ENCODE measurements at regions not wholly inside any gene's neighbourhood (a gene's known extent, or its start where the extent isn't known, plus 50 kb on each side); places are given as distances from the start of the nearest gene placed in this dataset.

DNA sequence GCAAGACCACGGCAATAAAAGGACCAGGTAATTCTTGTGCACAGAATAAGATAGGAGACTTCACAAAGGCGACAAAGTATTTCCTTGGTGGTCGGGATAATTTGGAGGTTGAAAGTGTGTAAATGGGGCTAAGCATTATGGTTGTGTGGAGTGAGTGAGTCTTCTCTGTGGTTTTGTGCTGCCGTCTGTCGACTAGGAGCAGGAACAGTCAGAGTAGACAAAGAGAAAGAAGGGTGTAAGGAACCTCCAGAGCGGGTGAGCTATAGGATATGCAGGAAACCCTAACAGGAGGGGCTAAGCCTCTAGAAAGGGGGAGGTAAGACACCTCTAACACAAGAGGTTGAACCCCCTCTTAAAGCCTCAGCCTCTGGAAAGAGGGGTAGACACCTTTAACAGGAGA, 201.6 kb downstream of the SH2D4B start (continued):
- TF ChIP-seq CHD2 (IDR thresholded peaks at IDR 0.05; ENCODE audit: low read length, partially characterized antibody) (no peak), EZH2phosphoT487 (IDR thresholded peaks at IDR 0.05; ENCODE audit: borderline replicate concordance, low read depth) (no peak), EP300 (IDR thresholded peaks at IDR 0.05; ENCODE audit: borderline replicate concordance in 1 of 2, low read depth in 1 of 2, low read length in 1 of 2) (no peak), TEAD4 (IDR thresholded peaks at IDR 0.05; ENCODE audit: borderline replicate concordance, insufficient read depth) (no peak), RFX5 (IDR thresholded peaks at IDR 0.05; ENCODE audit: low read length) (no peak), NFIC (IDR thresholded peaks at IDR 0.05; ENCODE audit: borderline replicate concordance) (no peak), SMC3 (IDR thresholded peaks at IDR 0.05; ENCODE audit: low read depth, low read length) (no peak), TCF12 (IDR thresholded peaks at IDR 0.05) (no peak), RCOR1 (IDR thresholded peaks at IDR 0.05; ENCODE audit: low read length) (no peak)
- TF ChIP-seq, protein P1, sequence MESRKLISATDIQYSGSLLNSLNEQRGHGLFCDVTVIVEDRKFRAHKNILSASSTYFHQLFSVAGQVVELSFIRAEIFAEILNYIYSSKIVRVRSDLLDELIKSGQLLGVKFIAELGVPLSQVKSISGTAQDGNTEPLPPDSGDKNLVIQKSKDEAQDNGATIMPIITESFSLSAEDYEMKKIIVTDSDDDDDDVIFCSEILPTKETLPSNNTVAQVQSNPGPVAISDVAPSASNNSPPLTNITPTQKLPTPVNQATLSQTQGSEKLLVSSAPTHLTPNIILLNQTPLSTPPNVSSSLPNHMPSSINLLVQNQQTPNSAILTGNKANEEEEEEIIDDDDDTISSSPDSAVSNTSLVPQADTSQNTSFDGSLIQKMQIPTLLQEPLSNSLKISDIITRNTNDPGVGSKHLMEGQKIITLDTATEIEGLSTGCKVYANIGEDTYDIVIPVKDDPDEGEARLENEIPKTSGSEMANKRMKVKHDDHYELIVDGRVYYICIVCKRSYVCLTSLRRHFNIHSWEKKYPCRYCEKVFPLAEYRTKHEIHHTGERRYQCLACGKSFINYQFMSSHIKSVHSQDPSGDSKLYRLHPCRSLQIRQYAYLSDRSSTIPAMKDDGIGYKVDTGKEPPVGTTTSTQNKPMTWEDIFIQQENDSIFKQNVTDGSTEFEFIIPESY (IDR thresholded peaks at IDR 0.05; ENCODE audit: borderline replicate concordance, low read depth) = no peak
- TF ChIP-seq, protein P2, sequence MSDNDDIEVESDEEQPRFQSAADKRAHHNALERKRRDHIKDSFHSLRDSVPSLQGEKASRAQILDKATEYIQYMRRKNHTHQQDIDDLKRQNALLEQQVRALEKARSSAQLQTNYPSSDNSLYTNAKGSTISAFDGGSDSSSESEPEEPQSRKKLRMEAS (IDR thresholded peaks at IDR 0.05; ENCODE audit: low read depth) = no peak

DNA sequence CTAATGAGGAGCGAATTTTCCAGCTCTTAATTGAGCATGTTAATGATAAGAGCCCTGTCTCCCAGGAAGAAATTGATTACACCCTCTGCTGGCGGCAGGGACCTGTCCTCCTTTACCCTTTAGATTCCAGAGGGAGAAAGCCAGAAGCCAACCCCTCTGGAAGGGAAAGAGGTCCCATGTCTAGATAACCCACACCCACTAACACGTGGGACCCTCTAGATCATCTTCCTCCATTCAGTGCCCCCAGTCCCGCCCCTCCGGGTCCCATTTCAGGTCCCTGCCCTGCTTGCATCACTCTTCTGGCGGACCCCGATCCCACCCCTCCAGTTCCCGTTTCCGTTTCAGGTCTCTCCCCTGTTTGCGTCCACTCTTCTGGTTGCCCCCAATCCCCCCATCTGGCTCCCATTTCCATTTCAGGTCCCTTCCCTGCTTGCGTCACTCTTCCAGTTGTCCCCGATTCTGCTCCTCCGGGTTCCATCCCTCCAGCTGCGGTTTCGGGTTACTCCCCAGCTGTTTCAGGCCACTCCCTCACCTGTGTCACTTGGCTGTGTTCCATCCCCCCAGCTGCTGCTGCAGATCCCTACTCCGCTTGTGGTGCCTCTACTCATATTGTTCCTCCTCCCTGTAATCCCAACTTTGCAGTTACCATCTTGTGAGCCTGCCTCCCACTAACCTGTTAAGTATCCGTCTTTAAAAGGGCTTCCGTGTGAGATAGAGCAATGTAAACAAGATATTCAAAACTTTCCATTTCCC, 202.4 kb downstream of the SH2D4B start:
- no peak for TF ChIP-seq EZH2phosphoT487 (IDR thresholded peaks at IDR 0.05; ENCODE audit: borderline replicate concordance, low read depth)
- no peak for TF ChIP-seq ELF1 (IDR thresholded peaks at IDR 0.05)
- TF ChIP-seq JUND (IDR thresholded peaks at IDR 0.05) = no peak
- no peak for TF ChIP-seq TEAD4 (IDR thresholded peaks at IDR 0.05; ENCODE audit: borderline replicate concordance, insufficient read depth)
- no peak for TF ChIP-seq NFIC (IDR thresholded peaks at IDR 0.05; ENCODE audit: borderline replicate concordance)
- no peak for TF ChIP-seq RAD21 (IDR thresholded peaks at IDR 0.05; ENCODE audit: low read length)
- TF ChIP-seq YY1 (IDR thresholded peaks at IDR 0.05; ENCODE audit: low read depth) = no peak
- no peak for TF ChIP-seq SIN3A (IDR thresholded peaks at IDR 0.05; ENCODE audit: borderline replicate concordance, low read depth, low read length)
- no peak for TF ChIP-seq EP300 (IDR thresholded peaks at IDR 0.05; ENCODE audit: borderline replicate concordance in 1 of 2, low read depth in 1 of 2, low read length in 1 of 2)
- TF ChIP-seq, protein P3, sequence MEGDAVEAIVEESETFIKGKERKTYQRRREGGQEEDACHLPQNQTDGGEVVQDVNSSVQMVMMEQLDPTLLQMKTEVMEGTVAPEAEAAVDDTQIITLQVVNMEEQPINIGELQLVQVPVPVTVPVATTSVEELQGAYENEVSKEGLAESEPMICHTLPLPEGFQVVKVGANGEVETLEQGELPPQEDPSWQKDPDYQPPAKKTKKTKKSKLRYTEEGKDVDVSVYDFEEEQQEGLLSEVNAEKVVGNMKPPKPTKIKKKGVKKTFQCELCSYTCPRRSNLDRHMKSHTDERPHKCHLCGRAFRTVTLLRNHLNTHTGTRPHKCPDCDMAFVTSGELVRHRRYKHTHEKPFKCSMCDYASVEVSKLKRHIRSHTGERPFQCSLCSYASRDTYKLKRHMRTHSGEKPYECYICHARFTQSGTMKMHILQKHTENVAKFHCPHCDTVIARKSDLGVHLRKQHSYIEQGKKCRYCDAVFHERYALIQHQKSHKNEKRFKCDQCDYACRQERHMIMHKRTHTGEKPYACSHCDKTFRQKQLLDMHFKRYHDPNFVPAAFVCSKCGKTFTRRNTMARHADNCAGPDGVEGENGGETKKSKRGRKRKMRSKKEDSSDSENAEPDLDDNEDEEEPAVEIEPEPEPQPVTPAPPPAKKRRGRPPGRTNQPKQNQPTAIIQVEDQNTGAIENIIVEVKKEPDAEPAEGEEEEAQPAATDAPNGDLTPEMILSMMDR (IDR thresholded peaks at IDR 0.05) = no peak
- no peak for TF ChIP-seq MEF2A (IDR thresholded peaks at IDR 0.05; ENCODE audit: borderline replicate concordance, low read depth)
- TF ChIP-seq, protein P4, sequence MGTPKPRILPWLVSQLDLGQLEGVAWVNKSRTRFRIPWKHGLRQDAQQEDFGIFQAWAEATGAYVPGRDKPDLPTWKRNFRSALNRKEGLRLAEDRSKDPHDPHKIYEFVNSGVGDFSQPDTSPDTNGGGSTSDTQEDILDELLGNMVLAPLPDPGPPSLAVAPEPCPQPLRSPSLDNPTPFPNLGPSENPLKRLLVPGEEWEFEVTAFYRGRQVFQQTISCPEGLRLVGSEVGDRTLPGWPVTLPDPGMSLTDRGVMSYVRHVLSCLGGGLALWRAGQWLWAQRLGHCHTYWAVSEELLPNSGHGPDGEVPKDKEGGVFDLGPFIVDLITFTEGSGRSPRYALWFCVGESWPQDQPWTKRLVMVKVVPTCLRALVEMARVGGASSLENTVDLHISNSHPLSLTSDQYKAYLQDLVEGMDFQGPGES (IDR thresholded peaks at IDR 0.05; ENCODE audit: low read depth, low read length) = no peak
- TF ChIP-seq GATA2 (CRISPR knock-in tag; IDR thresholded peaks at IDR 0.05) = no peak
- TF ChIP-seq RXRA (IDR thresholded peaks at IDR 0.05; ENCODE audit: borderline replicate concordance, low read depth) = no peak
- TF ChIP-seq, protein P1 (IDR thresholded peaks at IDR 0.05; ENCODE audit: borderline replicate concordance, low read depth) = no peak
- Histone ChIP-seq H3K4me1 (ENCODE audit: control insufficient read depth in 1 of 2, insufficient read depth in 2 of 2, low read depth in 1 of 2, low read length in 1 of 2) (no peaks in the 10 kb centered on the region), H3K79me2 (ENCODE audit: insufficient read depth) (no peaks in the 10 kb centered on the region), H3F3A (replicated peaks; ENCODE audit: insufficient read depth) (no peaks in the 10 kb centered on the region), H3K9me3 (peaks cover 4% of the 10 kb centered on the region; the same call in 1 of the 2 replicates), H3K9me2 (no peaks in the 10 kb centered on the region), H3K4me3 (ENCODE audit: low read depth in 2 of 2, low read length in 1 of 2) (no peak overlapping the region), H3K9ac (no peak overlapping the region), H4K20me1 (ENCODE audit: insufficient read depth) (no peaks in the 10 kb centered on the region), H3K36me3 (replicated peaks in 1 of 2; ENCODE audit: control insufficient read depth in 1 of 2, insufficient read depth in 2 of 2, low read length in 1 of 2) (no peaks in the 10 kb centered on the region), H3K27ac (ENCODE audit: low read depth in 2 of 2, low read length in 1 of 2) (no peak overlapping the region), H2AFZ (ENCODE audit: low read depth) (no peak overlapping the region), H3K27me3 (ENCODE audit: insufficient read depth) (no peaks in the 10 kb centered on the region), H3K4me2 (no peak overlapping the region)
- no peak for DNase-seq
- 54% methylated on average over 18 of the region's 18 CpGs for WGBS (ENCODE audit: low lambda C conversion rate)
- ChIA-PET CTCF (no interaction called here), POLR2A (no interaction called here)
